ENCODE measurements at regions not wholly inside any gene's neighbourhood (a gene's known extent, or its start where the extent isn't known, plus 50 kb on each side); places are given as distances from the start of the nearest gene placed in this dataset.
A peak's percentile ranks its signal among the peaks of the same experiment; 100 is the strongest.

DNA sequence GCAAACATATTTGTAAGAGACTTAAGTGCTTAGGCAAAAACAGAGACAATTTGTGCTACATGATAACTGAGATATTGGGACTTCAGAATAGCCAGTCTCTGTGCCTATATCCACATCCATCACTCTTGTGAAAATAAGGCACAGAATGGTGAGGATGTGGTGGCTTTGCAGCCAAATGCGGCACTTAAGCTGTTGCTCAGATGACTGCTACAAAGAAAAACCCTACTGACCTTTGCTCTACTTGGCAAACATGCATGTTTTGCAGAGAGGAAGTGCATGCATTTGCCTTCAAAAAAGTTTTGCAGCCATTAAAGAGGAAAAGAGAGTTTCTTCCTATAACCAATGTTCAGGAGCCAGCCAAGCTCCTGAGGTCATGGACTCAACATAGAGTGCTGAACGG is 675.0 kb upstream of the KIRREL3 start:
- Histone ChIP-seq H3K27ac (no peak overlapping the region), H3K4me3 (no peak overlapping the region), H3K9me3 (no peaks in the 10 kb centered on the region), H3K4me1 (no peaks in the 10 kb centered on the region), H3K36me3 (no peaks in the 10 kb centered on the region), H3K27me3 (no peaks in the 10 kb centered on the region)
- DNase-seq, result peak in 1 of 4 donors; percentile 10
- intact Hi-C loops (cut with DNase I), result no loop called here
- TF ChIP-seq, protein P1, sequence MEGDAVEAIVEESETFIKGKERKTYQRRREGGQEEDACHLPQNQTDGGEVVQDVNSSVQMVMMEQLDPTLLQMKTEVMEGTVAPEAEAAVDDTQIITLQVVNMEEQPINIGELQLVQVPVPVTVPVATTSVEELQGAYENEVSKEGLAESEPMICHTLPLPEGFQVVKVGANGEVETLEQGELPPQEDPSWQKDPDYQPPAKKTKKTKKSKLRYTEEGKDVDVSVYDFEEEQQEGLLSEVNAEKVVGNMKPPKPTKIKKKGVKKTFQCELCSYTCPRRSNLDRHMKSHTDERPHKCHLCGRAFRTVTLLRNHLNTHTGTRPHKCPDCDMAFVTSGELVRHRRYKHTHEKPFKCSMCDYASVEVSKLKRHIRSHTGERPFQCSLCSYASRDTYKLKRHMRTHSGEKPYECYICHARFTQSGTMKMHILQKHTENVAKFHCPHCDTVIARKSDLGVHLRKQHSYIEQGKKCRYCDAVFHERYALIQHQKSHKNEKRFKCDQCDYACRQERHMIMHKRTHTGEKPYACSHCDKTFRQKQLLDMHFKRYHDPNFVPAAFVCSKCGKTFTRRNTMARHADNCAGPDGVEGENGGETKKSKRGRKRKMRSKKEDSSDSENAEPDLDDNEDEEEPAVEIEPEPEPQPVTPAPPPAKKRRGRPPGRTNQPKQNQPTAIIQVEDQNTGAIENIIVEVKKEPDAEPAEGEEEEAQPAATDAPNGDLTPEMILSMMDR (IDR thresholded peaks at IDR 0.05), result no peak
- ATAC-seq, result no peak

DNA sequence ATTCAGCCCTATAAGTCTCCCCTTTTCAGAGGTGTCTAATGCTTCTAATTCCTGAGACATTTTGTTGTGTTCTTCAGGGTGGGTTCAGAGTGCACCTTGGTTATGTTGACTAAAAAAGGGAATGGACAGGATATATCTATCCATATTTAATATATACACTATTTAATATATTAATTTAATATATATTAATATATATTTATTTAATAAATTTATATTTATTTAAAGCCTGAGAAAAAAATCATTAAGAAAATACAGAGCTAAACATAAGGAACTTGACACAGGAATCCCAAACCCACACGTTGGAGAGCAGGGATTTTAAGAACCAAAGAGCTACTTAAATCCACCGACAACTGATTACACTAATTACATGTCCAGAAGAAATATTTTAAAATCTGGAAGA is 674.2 kb upstream of the KIRREL3 start:
- ATAC-seq (no peak), DNase-seq (no peak)
- intact Hi-C loops (cut with DNase I), result no loop called here
- Histone ChIP-seq H3K27me3 (no peaks in the 10 kb centered on the region), H3K27ac (no peak overlapping the region), H3K9me3 (no peaks in the 10 kb centered on the region), H3K4me3 (no peak overlapping the region), H3K4me1 (no peaks in the 10 kb centered on the region), H3K36me3 (no peaks in the 10 kb centered on the region)
- TF ChIP-seq, protein P1 (IDR thresholded peaks at IDR 0.05), result no peak

DNA sequence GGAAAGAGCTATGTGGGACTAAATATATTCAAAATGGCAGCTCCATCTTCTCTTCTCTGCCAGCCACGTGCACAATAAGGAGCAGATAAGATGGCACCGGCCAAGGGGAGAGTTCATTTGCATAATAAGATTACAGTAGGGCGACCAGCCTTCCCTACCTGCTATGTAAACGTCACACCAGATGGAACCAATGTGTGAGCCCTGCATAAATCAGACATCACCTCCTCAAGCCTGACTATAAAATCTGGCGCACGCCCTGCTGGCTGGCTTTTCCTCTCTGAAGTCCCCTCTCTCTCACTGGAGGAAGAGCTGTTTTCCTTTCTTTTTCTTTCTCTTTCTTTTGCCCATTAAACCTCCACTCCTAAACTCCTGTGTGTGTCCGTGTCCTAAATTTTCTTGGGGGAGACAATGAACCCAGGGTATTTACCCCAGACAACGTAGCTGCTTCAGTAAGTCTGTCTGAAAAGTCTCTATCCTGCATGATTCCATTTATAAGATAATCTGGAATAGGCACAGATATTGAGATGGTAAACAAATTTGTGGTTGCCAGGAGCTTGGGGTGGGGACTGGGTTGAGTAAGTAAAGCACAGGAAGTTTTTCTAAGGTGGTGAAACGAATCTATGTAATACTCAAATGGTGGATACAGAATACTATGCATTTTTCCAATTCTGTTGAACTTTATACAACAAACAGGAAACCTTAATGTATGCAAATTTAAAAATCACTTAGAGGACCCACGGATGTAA is 670.0 kb upstream of the KIRREL3 start:
- TF ChIP-seq, protein P1 (IDR thresholded peaks at IDR 0.05), result no peak
- H3K4me1 ChIP-seq, result no peaks in the 10 kb centered on the region
- H3K27me3 ChIP-seq, result no peaks in the 10 kb centered on the region
- intact Hi-C loops (cut with DNase I), result no loop called here
- no peak overlapping the region for H3K4me3 ChIP-seq
- no peaks in the 10 kb centered on the region for H3K36me3 ChIP-seq
- DNase-seq, result peak in 2 of 4 donors; percentile 26 to 41
- H3K9me3 ChIP-seq, result peaks cover 0 to 9% of the 10 kb centered on the region in 2 donors
- no peak overlapping the region for H3K27ac ChIP-seq
- no peak for ATAC-seq

DNA sequence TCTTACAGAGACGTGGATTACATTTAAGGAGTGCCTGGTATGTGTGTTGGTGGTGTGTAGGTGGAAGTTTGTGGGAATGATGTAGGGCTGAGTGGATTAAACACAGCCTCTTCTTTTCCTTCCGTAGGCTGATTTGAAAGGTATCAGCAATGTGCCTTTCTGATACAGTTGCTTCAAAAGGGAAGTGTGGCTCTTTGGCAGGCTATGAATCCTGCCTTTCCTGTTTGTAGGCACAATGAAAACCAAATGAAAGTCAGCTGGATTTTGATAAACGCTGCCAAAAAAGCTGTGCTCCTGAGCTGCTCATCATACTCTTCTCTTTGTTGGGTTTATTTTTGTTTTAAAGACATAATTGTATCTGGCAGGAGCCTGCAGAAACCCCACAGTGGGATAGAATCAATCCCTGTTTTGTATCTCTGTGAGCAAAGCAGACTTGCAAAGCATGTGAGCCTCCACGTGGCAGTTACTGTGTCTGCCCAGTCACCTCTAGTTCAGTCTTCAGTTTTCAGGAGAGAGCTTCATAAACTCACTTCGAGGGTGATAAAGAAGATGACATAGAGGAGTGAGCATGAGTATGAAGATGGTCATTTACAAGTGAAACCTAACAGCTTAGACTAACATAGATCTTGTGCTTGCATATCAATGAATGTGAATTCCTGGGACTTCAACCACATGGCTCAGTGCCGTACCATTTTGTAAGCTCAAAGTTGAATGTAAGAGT is 655.7 kb upstream of the KIRREL3 start:
- TF ChIP-seq, protein P1 (IDR thresholded peaks at IDR 0.05), result no peak
- intact Hi-C loops (cut with DNase I), result no loop called here
- no peak for ATAC-seq

DNA sequence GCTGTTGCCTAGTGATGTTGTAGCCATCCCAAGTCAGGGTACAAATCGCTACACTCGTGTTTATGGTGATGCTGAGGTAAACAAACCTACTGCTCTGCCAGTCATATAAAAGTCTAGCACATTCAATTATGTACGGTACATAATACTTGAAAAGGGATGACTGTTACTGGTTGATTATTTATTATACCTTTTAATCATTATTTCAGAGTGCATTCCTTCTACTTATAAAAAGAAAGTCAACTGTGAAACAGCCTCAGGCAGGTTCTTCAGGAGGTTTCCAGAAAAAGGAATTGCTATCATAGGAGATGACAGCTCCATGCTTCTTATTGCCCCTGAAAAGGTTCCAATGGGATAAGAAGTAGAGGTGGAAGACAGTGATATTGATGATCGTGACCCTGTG is 652.5 kb upstream of the KIRREL3 start:
- DNase-seq, result no peak
- intact Hi-C loops (cut with DNase I), result no loop called here
- Histone ChIP-seq H3K36me3 (no peaks in the 10 kb centered on the region), H3K27me3 (no peaks in the 10 kb centered on the region), H3K27ac (no peak overlapping the region), H3K4me3 (no peak overlapping the region), H3K9me3 (no peaks in the 10 kb centered on the region), H3K4me1 (no peaks in the 10 kb centered on the region)
- TF ChIP-seq, protein P1 (IDR thresholded peaks at IDR 0.05), result no peak
- no peak for ATAC-seq

More for the DNA sequence above, 655.7 kb upstream of the KIRREL3 start:
- Histone ChIP-seq H3K36me3 (no peaks in the 10 kb centered on the region), H3K4me1 (no peaks in the 10 kb centered on the region), H3K4me3 (no peak overlapping the region), H3K27me3 (no peaks in the 10 kb centered on the region), H3K27ac (no peak overlapping the region), H3K9me3 (peaks cover 0 to 9% of the 10 kb centered on the region in 2 donors)
- DNase-seq, result no peak
